ENCODE measurements at regions not wholly inside any gene's neighbourhood (a gene's known extent, or its start where the extent isn't known, plus 50 kb on each side); places are given as distances from the start of the nearest gene placed in this dataset.

- TF ChIP-seq USF2 (IDR thresholded peaks at IDR 0.05; ENCODE audit: low read depth, low read length): peak; percentile 48
These were observed 124.8 kb upstream of the MAP1LC3B2 start (continued) for GRCh38 chr12:116434155-116435011.

- in situ Hi-C loops (cut with MboI; ENCODE audit: low sequenced_read_pairs) (no loop called here), dilution Hi-C loops (cut with HindIII; ENCODE audit: low sequenced_read_pairs, unreplicated experiment) (no loop called here), intact Hi-C loops (cut with micrococcal nuclease) (no loop called here)
- Histone ChIP-seq H3K9me1 (ENCODE audit: insufficient read depth, low read length) (no peaks in the 10 kb centered on the region), H2BK20ac (ENCODE audit: low read depth, low read length) (no peak overlapping the region), H3K27me3 (ENCODE audit: control insufficient read depth, insufficient read depth, low read length) (no peaks in the 10 kb centered on the region), H3K56ac (ENCODE audit: extremely low read depth, insufficient read depth, low read length) (no peak overlapping the region), H2AK9ac (replicated peaks; ENCODE audit: low read depth, low read length, poor library complexity) (no peak overlapping the region), H2AFZ (replicated peaks; ENCODE audit: low read length, poor library complexity) (no peak overlapping the region), H3K9me3 (ENCODE audit: control insufficient read depth, insufficient read depth, low read length) (peaks cover 3% of the 10 kb centered on the region), H2AK5ac (ENCODE audit: low read depth, low read length) (no peak overlapping the region), H4K91ac (ENCODE audit: insufficient read depth, low read depth, low read length) (no peak overlapping the region), H3K23ac (ENCODE audit: low read depth, low read length) (no peak overlapping the region), H3K27ac (ENCODE audit: insufficient read depth, low read length) (no peak overlapping the region), H3K18ac (ENCODE audit: low read depth, low read length) (no peak overlapping the region), H4K5ac (ENCODE audit: low read depth, low read length) (no peak overlapping the region), H3K14ac (replicated peaks; ENCODE audit: low read depth, low read length) (no peak overlapping the region), H2BK5ac (ENCODE audit: low read depth, low read length, poor library complexity, severe bottlenecking) (no peak overlapping the region), H4K8ac (ENCODE audit: low read depth in 2 of 2, low read length in 2 of 2) (no peak overlapping the region), H2BK15ac (ENCODE audit: low read depth, low read length) (no peak overlapping the region), H3K4ac (ENCODE audit: low read depth, low read length) (no peak overlapping the region), H3K4me2 (ENCODE audit: low read depth, low read length) (no peak overlapping the region), H3K36me3 (ENCODE audit: control insufficient read depth, insufficient read depth, low read length) (no peaks in the 10 kb centered on the region), H2BK120ac (ENCODE audit: low read depth, low read length) (no peak overlapping the region), H3K9ac (ENCODE audit: low read depth, low read length) (no peak overlapping the region), H3K4me1 (ENCODE audit: control insufficient read depth, insufficient read depth, low read length) (peaks cover 11% of the 10 kb centered on the region), H3K4me3 (ENCODE audit: insufficient read depth, low read depth, low read length) (no peak overlapping the region), H4K20me1 (ENCODE audit: insufficient read depth, low read length) (no peaks in the 10 kb centered on the region), H3K79me1 (ENCODE audit: low read depth in 1 of 2, low read length in 2 of 2) (no peaks in the 10 kb centered on the region)
- ChIA-PET POLR2A (ENCODE audit: unreplicated experiment) (no interaction called here), CTCF (no interaction called here)
- no TSS peak for BruUV-seq (replicated peaks)
- ATAC-seq (ENCODE audit: low read depth) (no peak), DNase-seq (no peak)
- 100% methylated on average over 2 of the region's 3 CpGs; no CpG with 5 or more reads in 1 of the 2 experiments for WGBS, 2 experiments (ENCODE audit: extremely low coverage in 2 of 2, insufficient read length in 1 of 2)
- TF ChIP-seq CTCF (conservative IDR thresholded peaks at IDR 0.05; ENCODE audit: low read depth, low read length): no peak
- no peak for TF ChIP-seq CHD1 (IDR thresholded peaks at IDR 0.05; ENCODE audit: low read depth, low read length)
- no peak for TF ChIP-seq CEBPB (IDR thresholded peaks at IDR 0.05; ENCODE audit: low read depth, low read length)
- TF ChIP-seq RAD21 (IDR thresholded peaks at IDR 0.05; ENCODE audit: low read length): no peak
- TF ChIP-seq ELK1 (IDR thresholded peaks at IDR 0.05; ENCODE audit: borderline replicate concordance, low read depth, low read length): no peak
- TF ChIP-seq USF2 (IDR thresholded peaks at IDR 0.05; ENCODE audit: low read depth, low read length): no peak
- TF ChIP-seq MAZ (IDR thresholded peaks at IDR 0.05; ENCODE audit: borderline replicate concordance, low read depth, low read length): no peak
- no peak for TF ChIP-seq NFE2L2 (IDR thresholded peaks at IDR 0.05; ENCODE audit: low read depth, low read length)
- TF ChIP-seq MXI1 (IDR thresholded peaks at IDR 0.05; ENCODE audit: borderline replicate concordance, low read depth, low read length): no peak
- TF ChIP-seq FOS (IDR thresholded peaks at IDR 0.05; ENCODE audit: low read depth, low read length): no peak
- TF ChIP-seq RFX5 (IDR thresholded peaks at IDR 0.05; ENCODE audit: low read depth, low read length): no peak
These were observed 123.2 kb upstream of the MAP1LC3B2 start for GRCh38 chr12:116435984-116436383.

All from IMR-90 (cell line).